GM23338 (cell line): ENCODE measurements at regions not wholly inside any gene's neighbourhood (a gene's known extent, or its start where the extent isn't known, plus 50 kb on each side); places are given as distances from the start of the nearest gene placed in this dataset.

Experiments
- ATAC-seq: fragments of 200-7000 bp; cut with Tn5 transposase; 3 replicates; pipeline ENCODE4 v1.9.1; 2020
- DNase-seq: peaks from one replicate; pipeline ENCODE4 v3.0.0-alpha.2; 2015; ENCODE audit warnings: low spot score
- H2AFZ ChIP-seq: fragments of 200-600 bp; sonication (generic); 2 replicates; pipeline ENCODE4 v1.8.0; 2016; ENCODE audit warnings: antibody characterized with exemption, mild to moderate bottlenecking, moderate library complexity
- H3F3A ChIP-seq: fragments of 200-600 bp; sonication (generic); replicated peaks from 2 replicates; pipeline ENCODE4 v1.8.0; 2017; ENCODE audit warnings: antibody characterized with exemption, mixed run types, low read depth
- H3K27ac ChIP-seq: fragments of 200-600 bp; sonication (generic); 2 replicates; pipeline ENCODE4 v1.6.1; 2016; ENCODE audit warnings: low read depth
- H3K27me3 ChIP-seq: fragments of 200-600 bp; sonication (generic); 2 replicates; pipeline ENCODE4 v1.8.0; 2016; ENCODE audit warnings: mild to moderate bottlenecking, mixed run types, moderate library complexity; ENCODE audit not compliant: insufficient read depth
- H3K36me3 ChIP-seq: fragments of 200-600 bp; sonication (generic); 2 replicates; pipeline ENCODE4 v1.8.0; 2016; ENCODE audit warnings: mild to moderate bottlenecking; ENCODE audit not compliant: insufficient read depth
- H3K4me1 ChIP-seq: fragments of 200-600 bp; sonication (generic); 2 replicates; pipeline ENCODE4 v1.8.0; 2016; ENCODE audit warnings: mild to moderate bottlenecking, moderate library complexity; ENCODE audit not compliant: insufficient read depth
- H3K4me2 ChIP-seq: fragments of 200-600 bp; sonication (generic); 2 replicates; pipeline ENCODE4 v1.7.1; 2017; ENCODE audit warnings: mixed run types
- H3K4me3 ChIP-seq: fragments of 200-600 bp; sonication (generic); 2 replicates; pipeline ENCODE4 v1.6.1; 2016; ENCODE audit warnings: mixed run types
- H3K79me2 ChIP-seq: fragments of 200-600 bp; sonication (generic); replicated peaks from 2 replicates; pipeline ENCODE4 v1.8.0; 2017; ENCODE audit warnings: mild to moderate bottlenecking; ENCODE audit not compliant: insufficient read depth
- H3K9me2 ChIP-seq: fragments of 200-600 bp; sonication (generic); 2 replicates; pipeline ENCODE4 v1.8.0; 2017; ENCODE audit not compliant: insufficient read depth
- H4K20me1 ChIP-seq: fragments of 200-600 bp; sonication (generic); replicated peaks from 2 replicates; pipeline ENCODE4 v1.8.0; 2017; ENCODE audit warnings: mild to moderate bottlenecking; ENCODE audit not compliant: insufficient read depth
- H3K27ac Mint-ChIP-seq: 2 replicates; pipeline ENCODE4 v1.8.0; 2020; ENCODE audit warnings: inconsistent platforms, mild to moderate bottlenecking, moderate library complexity, mixed read lengths
- H3K27me3 Mint-ChIP-seq: 3 replicates; pipeline ENCODE4 v1.8.0; 2022; ENCODE audit warnings: low read depth, mild to moderate bottlenecking, moderate library complexity, mixed read lengths, inconsistent platforms; ENCODE audit not compliant: insufficient read depth, poor library complexity
- H3K36me3 Mint-ChIP-seq: 3 replicates; pipeline ENCODE4 v1.8.0; 2021; ENCODE audit warnings: low read depth, mild to moderate bottlenecking, inconsistent platforms, moderate library complexity, mixed read lengths
- H3K4me1 Mint-ChIP-seq: 3 replicates; pipeline ENCODE4 v1.8.0; 2020; ENCODE audit warnings: mild to moderate bottlenecking, inconsistent platforms, mixed read lengths
- H3K4me3 Mint-ChIP-seq: 3 replicates; pipeline ENCODE4 v1.8.0; 2021; ENCODE audit warnings: moderate library complexity, mild to moderate bottlenecking, inconsistent platforms, mixed read lengths
- H3K9me3 Mint-ChIP-seq: 3 replicates; pipeline ENCODE4 v1.8.0; 2020; ENCODE audit warnings: moderate library complexity, mild to moderate bottlenecking, inconsistent platforms, mixed read lengths
- CREB1 ChIP-seq: fragments of 250-450 bp; sonication (Bioruptor Pico); IDR thresholded peaks from 2 replicates; pipeline ENCODE4 v1.5.0; 2020; ENCODE audit warnings: low read depth, mild to moderate bottlenecking, moderate library complexity
- CTCF ChIP-seq, 2 experiments: fragments of 200-600 bp in 1 of 2; sonication (generic) in 1 of 2; conservative IDR thresholded peaks; 2 replicates each; pipeline versions ENCODE4 v1.5.1 to v1.6.1; 2016 to 2017; ENCODE audit warnings: antibody characterized with exemption in 2 of 2, low read depth in 2 of 2, mild to moderate bottlenecking in 2 of 2, moderate library complexity in 1 of 2
- ETS1 ChIP-seq: IDR thresholded peaks from 2 replicates; pipeline ENCODE4 v1.6.1; 2016; ENCODE audit warnings: antibody characterized with exemption
- EZH2 ChIP-seq: fragments of 200-600 bp; sonication (generic); IDR thresholded peaks from one replicate; pipeline ENCODE4 v1.8.0; 2017; ENCODE audit warnings: antibody characterized with exemption, mild to moderate bottlenecking, low read depth; ENCODE audit not compliant: unreplicated experiment
- EZH2phosphoT487 ChIP-seq: fragments of 200-600 bp; sonication (generic); IDR thresholded peaks from one replicate; pipeline ENCODE4 v1.8.1; 2018; ENCODE audit warnings: antibody characterized with exemption; ENCODE audit not compliant: unreplicated experiment
- JUNB ChIP-seq: IDR thresholded peaks from one replicate; pipeline ENCODE4 v1.6.1; 2016; ENCODE audit warnings: antibody characterized with exemption; ENCODE audit not compliant: unreplicated experiment
- NANOG ChIP-seq: IDR thresholded peaks from 2 replicates; pipeline ENCODE4 v1.6.1; 2016; ENCODE audit warnings: antibody characterized with exemption, borderline replicate concordance
- POLR2AphosphoS5 ChIP-seq: IDR thresholded peaks from 2 replicates; pipeline ENCODE4 v1.6.1; 2016; ENCODE audit warnings: antibody characterized with exemption, low read depth
- REST ChIP-seq: IDR thresholded peaks from one replicate; pipeline ENCODE4 v1.6.1; 2018; ENCODE audit warnings: antibody characterized with exemption; ENCODE audit not compliant: unreplicated experiment
- STAT1 ChIP-seq: IDR thresholded peaks from one replicate; pipeline ENCODE4 v1.6.1; 2016; ENCODE audit warnings: antibody characterized with exemption; ENCODE audit not compliant: unreplicated experiment
- ZNF114 ChIP-seq: fragments of 250-450 bp; sonication (Bioruptor Pico); IDR thresholded peaks from 2 replicates; pipeline ENCODE4 v1.5.0; 2020; ENCODE audit warnings: mild to moderate bottlenecking, moderate library complexity
- ZNF331 ChIP-seq: fragments of 250-450 bp; sonication (Bioruptor Pico); IDR thresholded peaks from 2 replicates; pipeline ENCODE4 v1.5.0; 2020; ENCODE audit warnings: low read depth, mild to moderate bottlenecking, moderate library complexity
- ZNF462 ChIP-seq: fragments of 250-450 bp; sonication (Bioruptor Pico); IDR thresholded peaks from 2 replicates; pipeline ENCODE4 v1.5.0; 2020; ENCODE audit warnings: mild to moderate bottlenecking, moderate library complexity

- no peak for DNase-seq
- Histone ChIP-seq H3K27me3 (no peaks in the 10 kb centered on the region), H3K9me2 (no peaks in the 10 kb centered on the region), H3K4me3 (no peak overlapping the region), H4K20me1 (no peaks in the 10 kb centered on the region), H3K4me1 (no peaks in the 10 kb centered on the region), H3F3A (no peaks in the 10 kb centered on the region), H2AFZ (no peak overlapping the region; the same call in 1 of the 2 replicates), H3K79me2 (no peaks in the 10 kb centered on the region), H3K4me2 (no peak overlapping the region), H3K36me3 (no peaks in the 10 kb centered on the region), H3K27ac (no peak overlapping the region)
- Mint-ChIP-seq H3K36me3 (peaks cover 4% of the 10 kb centered on the region; the same call in 1 of the 3 replicates), H3K27ac (no peak overlapping the region), H3K4me1 (no peaks in the 10 kb centered on the region), H3K27me3 (peaks cover 4% of the 10 kb centered on the region), H3K4me3 (no peak overlapping the region), H3K9me3 (no peaks in the 10 kb centered on the region)
- no peak for TF ChIP-seq REST
- TF ChIP-seq POLR2AphosphoS5 = no peak
- TF ChIP-seq EZH2phosphoT487 = no peak
- no peak for TF ChIP-seq CTCF (conservative IDR thresholded peaks at IDR 0.05; ENCODE audit: low read depth in 2 of 2)
- TF ChIP-seq JUNB = no peak
- no peak for TF ChIP-seq CREB1 (CRISPR knock-in tag)
- no peak for TF ChIP-seq ZNF462 (CRISPR knock-in tag)
- TF ChIP-seq ETS1 = no peak
- TF ChIP-seq EZH2 = no peak
- no peak for TF ChIP-seq NANOG
- TF ChIP-seq ZNF114 (CRISPR knock-in tag) = no peak
- no peak for TF ChIP-seq STAT1
- no peak for TF ChIP-seq ZNF331 (CRISPR knock-in tag)
- ATAC-seq = no peak
Measured at GRCh38 chr9:88653911-88654310, 118.9 kb downstream of the NXNL2 start.
